ENCODE measurements at regions not wholly inside any gene's neighbourhood (a gene's known extent, or its start where the extent isn't known, plus 50 kb on each side); places are given as distances from the start of the nearest gene placed in this dataset.

DNA sequence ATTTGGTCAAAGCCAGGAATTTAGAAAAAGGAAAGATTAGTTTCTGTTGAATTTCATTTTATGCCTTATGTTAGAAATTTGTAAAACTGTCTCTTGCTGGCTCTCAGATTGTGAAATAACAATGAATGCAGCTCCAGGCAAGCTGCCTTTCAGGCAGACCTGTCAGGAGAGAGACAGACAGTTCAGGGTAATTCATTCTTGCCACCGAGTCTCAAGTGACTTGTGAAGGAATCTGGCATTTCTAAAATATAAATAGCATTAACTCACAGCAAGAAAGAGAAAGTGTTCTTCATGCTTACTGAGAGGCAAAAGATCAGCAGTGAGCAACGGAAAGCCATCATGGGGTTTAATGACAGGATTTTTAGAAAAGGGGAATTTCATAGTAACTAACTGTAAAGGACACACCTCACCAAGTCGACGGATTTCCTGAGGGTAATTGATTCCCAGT lies 442.3 kb upstream of the AKR1E2 start:
- no peaks in the 10 kb centered on the region for H3K27me3 Mint-ChIP-seq (ENCODE audit: low read depth)
- H3K4me1 Mint-ChIP-seq: no peaks in the 10 kb centered on the region
- POLR2A ChIA-PET: no interaction called here
- H3K36me3 Mint-ChIP-seq: no peaks in the 10 kb centered on the region
- ATAC-seq (no peak), DNase-seq (ENCODE audit: low spot score) (no peak)
- H3K27ac Mint-ChIP-seq: no peak overlapping the region
- H3K4me3 Mint-ChIP-seq: no peak overlapping the region
- CTCF ChIA-PET: no interaction called here
- no peaks in the 10 kb centered on the region for H3K9me3 Mint-ChIP-seq
- TF ChIP-seq HMGXB4 (CRISPR knock-in tag; IDR thresholded peaks at IDR 0.05) (no peak), NFE2L1 (CRISPR knock-in tag; IDR thresholded peaks at IDR 0.05) (no peak), ATF2 (CRISPR knock-in tag; IDR thresholded peaks at IDR 0.05; ENCODE audit: borderline replicate concordance, low read depth) (no peak), FOXK1 (CRISPR knock-in tag; IDR thresholded peaks at IDR 0.05) (no peak), STAT6 (CRISPR knock-in tag; conservative IDR thresholded peaks at IDR 0.05; ENCODE audit: low read depth) (no peak), JUN (CRISPR knock-in tag; IDR thresholded peaks at IDR 0.05) (no peak), OVOL2 (CRISPR knock-in tag; IDR thresholded peaks at IDR 0.05; ENCODE audit: borderline replicate concordance) (no peak), ZNF396 (CRISPR knock-in tag; IDR thresholded peaks at IDR 0.05; ENCODE audit: borderline replicate concordance) (no peak), TCF7 (CRISPR knock-in tag; IDR thresholded peaks at IDR 0.05; ENCODE audit: low read depth) (no peak), ZNF121 (CRISPR knock-in tag; IDR thresholded peaks at IDR 0.05) (no peak), ZBTB21 (CRISPR knock-in tag; IDR thresholded peaks at IDR 0.05; ENCODE audit: borderline replicate concordance) (no peak), RORB (CRISPR knock-in tag; IDR thresholded peaks at IDR 0.05) (no peak)
- TF ChIP-seq, protein P1, sequence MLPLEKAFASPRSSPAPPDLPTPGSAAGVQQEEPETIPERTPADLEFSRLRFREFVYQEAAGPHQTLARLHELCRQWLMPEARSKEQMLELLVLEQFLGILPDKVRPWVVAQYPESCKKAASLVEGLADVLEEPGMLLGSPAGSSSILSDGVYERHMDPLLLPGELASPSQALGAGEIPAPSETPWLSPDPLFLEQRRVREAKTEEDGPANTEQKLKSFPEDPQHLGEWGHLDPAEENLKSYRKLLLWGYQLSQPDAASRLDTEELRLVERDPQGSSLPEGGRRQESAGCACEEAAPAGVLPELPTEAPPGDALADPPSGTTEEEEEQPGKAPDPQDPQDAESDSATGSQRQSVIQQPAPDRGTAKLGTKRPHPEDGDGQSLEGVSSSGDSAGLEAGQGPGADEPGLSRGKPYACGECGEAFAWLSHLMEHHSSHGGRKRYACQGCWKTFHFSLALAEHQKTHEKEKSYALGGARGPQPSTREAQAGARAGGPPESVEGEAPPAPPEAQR (CRISPR knock-in tag; IDR thresholded peaks at IDR 0.05): no peak
- TF ChIP-seq, protein P2, sequence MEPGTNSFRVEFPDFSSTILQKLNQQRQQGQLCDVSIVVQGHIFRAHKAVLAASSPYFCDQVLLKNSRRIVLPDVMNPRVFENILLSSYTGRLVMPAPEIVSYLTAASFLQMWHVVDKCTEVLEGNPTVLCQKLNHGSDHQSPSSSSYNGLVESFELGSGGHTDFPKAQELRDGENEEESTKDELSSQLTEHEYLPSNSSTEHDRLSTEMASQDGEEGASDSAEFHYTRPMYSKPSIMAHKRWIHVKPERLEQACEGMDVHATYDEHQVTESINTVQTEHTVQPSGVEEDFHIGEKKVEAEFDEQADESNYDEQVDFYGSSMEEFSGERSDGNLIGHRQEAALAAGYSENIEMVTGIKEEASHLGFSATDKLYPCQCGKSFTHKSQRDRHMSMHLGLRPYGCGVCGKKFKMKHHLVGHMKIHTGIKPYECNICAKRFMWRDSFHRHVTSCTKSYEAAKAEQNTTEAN (CRISPR knock-in tag; IDR thresholded peaks at IDR 0.05): no peak

- H3K4me3 Mint-ChIP-seq: no peak overlapping the region
- POLR2A ChIA-PET: no interaction called here
- no peak overlapping the region for H3K27ac Mint-ChIP-seq
- DNase-seq (ENCODE audit: low spot score) (no peak), ATAC-seq (no peak)
- no peaks in the 10 kb centered on the region for H3K4me1 Mint-ChIP-seq
- H3K36me3 Mint-ChIP-seq: no peaks in the 10 kb centered on the region
- no peaks in the 10 kb centered on the region for H3K27me3 Mint-ChIP-seq (ENCODE audit: low read depth)
- no peaks in the 10 kb centered on the region for H3K9me3 Mint-ChIP-seq
- CTCF ChIA-PET: no interaction called here
- TF ChIP-seq, protein P3, sequence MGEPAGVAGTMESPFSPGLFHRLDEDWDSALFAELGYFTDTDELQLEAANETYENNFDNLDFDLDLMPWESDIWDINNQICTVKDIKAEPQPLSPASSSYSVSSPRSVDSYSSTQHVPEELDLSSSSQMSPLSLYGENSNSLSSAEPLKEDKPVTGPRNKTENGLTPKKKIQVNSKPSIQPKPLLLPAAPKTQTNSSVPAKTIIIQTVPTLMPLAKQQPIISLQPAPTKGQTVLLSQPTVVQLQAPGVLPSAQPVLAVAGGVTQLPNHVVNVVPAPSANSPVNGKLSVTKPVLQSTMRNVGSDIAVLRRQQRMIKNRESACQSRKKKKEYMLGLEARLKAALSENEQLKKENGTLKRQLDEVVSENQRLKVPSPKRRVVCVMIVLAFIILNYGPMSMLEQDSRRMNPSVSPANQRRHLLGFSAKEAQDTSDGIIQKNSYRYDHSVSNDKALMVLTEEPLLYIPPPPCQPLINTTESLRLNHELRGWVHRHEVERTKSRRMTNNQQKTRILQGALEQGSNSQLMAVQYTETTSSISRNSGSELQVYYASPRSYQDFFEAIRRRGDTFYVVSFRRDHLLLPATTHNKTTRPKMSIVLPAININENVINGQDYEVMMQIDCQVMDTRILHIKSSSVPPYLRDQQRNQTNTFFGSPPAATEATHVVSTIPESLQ (CRISPR knock-in tag; IDR thresholded peaks at IDR 0.05): no peak
- TF ChIP-seq SP1 (CRISPR knock-in tag; conservative IDR thresholded peaks at IDR 0.05) (no peak), ESRRA (CRISPR knock-in tag; IDR thresholded peaks at IDR 0.05; ENCODE audit: borderline replicate concordance) (no peak), ETV6 (CRISPR knock-in tag; IDR thresholded peaks at IDR 0.05) (no peak), ZBTB21 (CRISPR knock-in tag; IDR thresholded peaks at IDR 0.05; ENCODE audit: borderline replicate concordance) (no peak), GRHL2 (CRISPR knock-in tag; IDR thresholded peaks at IDR 0.05; ENCODE audit: insufficient replicate concordance, severe bottlenecking) (no peak), ZNF416 (CRISPR knock-in tag; IDR thresholded peaks at IDR 0.05) (no peak), SMAD4 (CRISPR knock-in tag; IDR thresholded peaks at IDR 0.05) (no peak), TEAD4 (CRISPR knock-in tag; IDR thresholded peaks at IDR 0.05) (no peak), ZNF263 (CRISPR knock-in tag; IDR thresholded peaks at IDR 0.05; ENCODE audit: low read depth) (no peak), PREB (CRISPR knock-in tag; IDR thresholded peaks at IDR 0.05; ENCODE audit: borderline replicate concordance) (no peak), FOXJ3 (CRISPR knock-in tag; IDR thresholded peaks at IDR 0.05; ENCODE audit: borderline replicate concordance) (no peak)
Measured at GRCh38 chr10:4382811-4383210, 443.2 kb upstream of the AKR1E2 start.
